AG04450 (cell line): ENCODE measurements at regions not wholly inside any gene's neighbourhood (a gene's known extent, or its start where the extent isn't known, plus 50 kb on each side); places are given as distances from the start of the nearest gene placed in this dataset.

Experiments used
- CTCF ChIA-PET: fragments of 300-600, 350-600 bp; formaldehyde crosslinking; extraction: SDS; loops from one replicate; lab custom pipeline; 2022; ENCODE audit warnings: antibody characterized with exemption, inconsistent platforms; lab: Charles Lee
- POLR2A ChIA-PET: fragments of 350-600 bp; formaldehyde crosslinking; extraction: SDS; loops from one replicate; lab custom pipeline; 2021; ENCODE audit warnings: antibody characterized with exemption, inconsistent platforms; lab: Yijun Ruan, JAX
- DNase-seq: peaks from one replicate; pipeline ENCODE4 v3.0.0-alpha.2; 2011; ENCODE audit warnings: low read depth, low spot score
- H3K27ac ChIP-seq: one replicate; pipeline ENCODE4 v1.5.1; 2012; ENCODE audit warnings: low read depth, low read length, control low read depth
- H3K27me3 ChIP-seq: one replicate; pipeline ENCODE4 v1.6.0; 2012; ENCODE audit warnings: low read length; ENCODE audit not compliant: control insufficient read depth, insufficient read depth
- H3K4me3 ChIP-seq: 2 replicates; pipeline ENCODE4 v1.5.1; 2011; ENCODE audit warnings: mild to moderate bottlenecking, low read depth, low read length, control low read depth
- H3K9me3 ChIP-seq: 2 replicates; pipeline ENCODE4 v1.5.1; 2012; ENCODE audit warnings: low read length; ENCODE audit not compliant: control insufficient read depth, insufficient read depth
- TF ChIP-seq, protein P1 (sequence below): IDR thresholded peaks from 2 replicates; pipeline ENCODE4 v1.5.1; 2011; ENCODE audit warnings: low read depth, low read length, control low read depth, inconsistent platforms

DNA sequence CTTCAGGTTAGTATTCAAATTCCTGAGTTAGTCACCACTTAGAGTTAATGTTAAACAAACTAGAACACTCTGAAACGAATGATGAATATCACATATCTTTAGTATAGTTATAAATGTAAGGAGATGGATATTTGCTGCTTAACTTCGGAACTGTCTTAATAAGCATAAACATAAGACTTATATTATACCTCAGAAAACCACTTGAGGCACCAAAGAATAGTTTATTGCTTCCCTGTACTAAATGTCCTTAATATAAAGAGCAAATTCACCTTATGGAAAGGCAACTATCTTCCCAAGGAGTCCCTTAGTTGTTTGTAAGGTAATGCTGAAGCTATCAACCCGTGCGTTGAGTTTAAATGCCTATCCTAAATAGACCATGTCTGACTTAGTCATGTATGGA, 300.0 kb upstream of the ADAMTSL1 start:
- ChIA-PET POLR2A (no interaction called here), CTCF (no interaction called here)
- Histone ChIP-seq H3K9me3 (no peaks in the 10 kb centered on the region), H3K27me3 (no peaks in the 10 kb centered on the region), H3K27ac (no peak overlapping the region), H3K4me3 (no peak overlapping the region)
- TF ChIP-seq, protein P1, sequence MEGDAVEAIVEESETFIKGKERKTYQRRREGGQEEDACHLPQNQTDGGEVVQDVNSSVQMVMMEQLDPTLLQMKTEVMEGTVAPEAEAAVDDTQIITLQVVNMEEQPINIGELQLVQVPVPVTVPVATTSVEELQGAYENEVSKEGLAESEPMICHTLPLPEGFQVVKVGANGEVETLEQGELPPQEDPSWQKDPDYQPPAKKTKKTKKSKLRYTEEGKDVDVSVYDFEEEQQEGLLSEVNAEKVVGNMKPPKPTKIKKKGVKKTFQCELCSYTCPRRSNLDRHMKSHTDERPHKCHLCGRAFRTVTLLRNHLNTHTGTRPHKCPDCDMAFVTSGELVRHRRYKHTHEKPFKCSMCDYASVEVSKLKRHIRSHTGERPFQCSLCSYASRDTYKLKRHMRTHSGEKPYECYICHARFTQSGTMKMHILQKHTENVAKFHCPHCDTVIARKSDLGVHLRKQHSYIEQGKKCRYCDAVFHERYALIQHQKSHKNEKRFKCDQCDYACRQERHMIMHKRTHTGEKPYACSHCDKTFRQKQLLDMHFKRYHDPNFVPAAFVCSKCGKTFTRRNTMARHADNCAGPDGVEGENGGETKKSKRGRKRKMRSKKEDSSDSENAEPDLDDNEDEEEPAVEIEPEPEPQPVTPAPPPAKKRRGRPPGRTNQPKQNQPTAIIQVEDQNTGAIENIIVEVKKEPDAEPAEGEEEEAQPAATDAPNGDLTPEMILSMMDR = 0 out of 2 replicates have a peak, but pooled peaks have one; percentile 5
- no peak for DNase-seq

DNA sequence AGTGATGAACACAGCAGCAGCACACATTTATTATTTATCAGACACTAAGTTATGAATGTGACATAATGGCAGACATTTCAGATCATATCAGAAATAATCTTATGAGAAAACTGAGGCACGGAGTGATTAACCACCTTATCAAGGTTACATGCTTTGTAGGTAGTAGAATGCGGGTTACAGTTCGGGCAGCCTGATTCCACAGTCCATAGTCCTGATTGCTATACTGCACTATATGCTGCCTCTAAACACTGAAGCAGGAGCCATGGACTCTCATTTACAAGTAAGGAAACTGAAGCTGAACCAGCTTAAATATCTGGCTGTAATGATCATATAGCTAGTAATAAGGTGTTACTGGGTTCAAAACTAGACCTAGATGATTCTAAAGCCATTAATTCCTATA, 291.3 kb upstream of the ADAMTSL1 start:
- ChIA-PET POLR2A (no interaction called here), CTCF (no interaction called here)
- Histone ChIP-seq H3K27me3 (no peaks in the 10 kb centered on the region), H3K4me3 (no peak overlapping the region), H3K9me3 (no peaks in the 10 kb centered on the region), H3K27ac (no peak overlapping the region)
- TF ChIP-seq, protein P1 = no peak
- DNase-seq = no peak

DNA sequence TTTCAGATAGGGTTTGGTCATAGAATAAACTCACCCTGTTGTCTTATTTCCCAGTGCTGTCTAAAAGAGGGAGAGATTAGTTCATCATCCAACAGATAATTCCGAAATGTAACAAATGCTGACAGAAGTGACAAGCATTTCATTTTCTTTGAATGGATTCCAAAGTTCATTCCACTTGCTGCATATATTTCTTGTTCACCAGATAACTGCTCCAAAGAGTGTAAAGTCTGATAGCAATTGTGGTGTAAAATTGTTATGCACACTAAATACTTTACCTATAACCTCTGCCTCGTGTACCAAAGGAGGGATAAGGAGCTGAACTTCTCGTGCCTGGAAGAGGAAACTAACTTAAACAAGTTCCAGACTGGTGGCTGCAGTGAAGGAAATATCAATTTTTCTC, 290.0 kb upstream of the ADAMTSL1 start:
- Histone ChIP-seq H3K4me3 (no peak overlapping the region), H3K27me3 (no peaks in the 10 kb centered on the region), H3K9me3 (no peaks in the 10 kb centered on the region), H3K27ac (no peak overlapping the region)
- ChIA-PET CTCF (no interaction called here), POLR2A (no interaction called here)
- DNase-seq = no peak
- TF ChIP-seq, protein P1 = no peak

DNA sequence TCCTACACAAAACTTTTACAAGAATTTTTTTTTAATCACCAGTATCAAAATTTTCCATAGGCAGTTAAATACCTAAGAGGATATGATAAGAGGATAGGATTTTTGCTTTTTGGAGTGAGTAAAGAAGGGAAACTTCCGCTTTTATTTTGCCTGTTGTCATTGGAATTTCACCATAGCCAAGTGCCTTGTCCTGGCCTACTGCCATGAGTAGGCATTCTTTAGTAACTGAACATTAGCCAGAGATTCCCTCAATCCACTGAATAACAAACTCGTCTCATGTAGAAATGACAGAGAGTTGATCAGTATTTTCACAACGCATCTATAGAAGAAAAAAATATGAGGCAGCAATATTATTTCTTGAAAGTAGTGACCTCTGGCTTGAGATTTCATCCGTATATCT, 289.6 kb upstream of the ADAMTSL1 start:
- ChIA-PET POLR2A (no interaction called here), CTCF (no interaction called here)
- no peaks in the 10 kb centered on the region for H3K9me3 ChIP-seq
- no peak for DNase-seq
- no peaks in the 10 kb centered on the region for H3K27me3 ChIP-seq
- no peak overlapping the region for H3K4me3 ChIP-seq
- H3K27ac ChIP-seq = no peak overlapping the region
- TF ChIP-seq, protein P1 = no peak

DNA sequence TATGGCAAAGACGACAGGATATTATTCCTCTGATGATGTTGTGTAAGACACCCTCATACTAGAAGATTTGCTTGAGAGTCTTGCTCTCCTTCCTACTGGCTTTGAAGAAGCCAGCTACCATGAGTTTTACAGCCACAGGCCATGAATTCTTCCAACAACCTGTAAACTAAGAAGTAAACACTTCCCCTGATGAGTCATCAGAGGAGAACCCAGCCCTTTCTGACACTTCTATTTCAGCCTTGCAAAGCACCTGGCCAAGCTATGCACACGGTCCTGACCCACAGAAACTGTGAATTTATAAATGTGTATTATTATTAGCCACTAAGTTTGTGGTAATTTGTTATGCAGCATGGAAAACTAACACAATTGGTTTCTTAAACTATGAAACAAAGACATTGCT, 288.8 kb upstream of the ADAMTSL1 start:
- TF ChIP-seq, protein P1 = no peak
- H3K9me3 ChIP-seq = no peaks in the 10 kb centered on the region
- no peaks in the 10 kb centered on the region for H3K27me3 ChIP-seq
- POLR2A ChIA-PET = no interaction called here
- CTCF ChIA-PET = no interaction called here
- H3K27ac ChIP-seq = no peak overlapping the region
- H3K4me3 ChIP-seq = no peak overlapping the region
- DNase-seq = no peak
